ENCODE measurements at regions not wholly inside any gene's neighbourhood (a gene's known extent, or its start where the extent isn't known, plus 50 kb on each side); places are given as distances from the start of the nearest gene placed in this dataset.

DNA sequence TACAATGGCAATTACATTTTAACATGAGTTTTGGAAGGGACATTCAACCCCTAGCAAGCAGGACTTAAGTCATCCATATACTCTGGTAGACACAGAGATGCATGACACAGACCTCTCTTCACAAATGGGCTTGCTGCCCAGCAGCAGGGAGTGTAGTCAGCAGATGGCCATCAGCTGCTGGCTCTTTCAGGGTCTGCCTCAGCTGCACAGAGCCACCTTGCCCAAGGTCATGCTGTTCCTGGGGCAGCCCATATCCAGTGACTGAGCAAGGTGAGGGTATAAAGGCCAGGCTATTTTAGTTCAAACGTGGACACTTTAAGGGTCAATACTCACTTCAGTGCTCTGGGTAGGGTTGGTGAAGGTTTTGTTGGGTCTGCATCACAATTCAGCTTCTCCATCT, 58.3 kb upstream of the JDP2 start:
- TF ChIP-seq, protein P1, sequence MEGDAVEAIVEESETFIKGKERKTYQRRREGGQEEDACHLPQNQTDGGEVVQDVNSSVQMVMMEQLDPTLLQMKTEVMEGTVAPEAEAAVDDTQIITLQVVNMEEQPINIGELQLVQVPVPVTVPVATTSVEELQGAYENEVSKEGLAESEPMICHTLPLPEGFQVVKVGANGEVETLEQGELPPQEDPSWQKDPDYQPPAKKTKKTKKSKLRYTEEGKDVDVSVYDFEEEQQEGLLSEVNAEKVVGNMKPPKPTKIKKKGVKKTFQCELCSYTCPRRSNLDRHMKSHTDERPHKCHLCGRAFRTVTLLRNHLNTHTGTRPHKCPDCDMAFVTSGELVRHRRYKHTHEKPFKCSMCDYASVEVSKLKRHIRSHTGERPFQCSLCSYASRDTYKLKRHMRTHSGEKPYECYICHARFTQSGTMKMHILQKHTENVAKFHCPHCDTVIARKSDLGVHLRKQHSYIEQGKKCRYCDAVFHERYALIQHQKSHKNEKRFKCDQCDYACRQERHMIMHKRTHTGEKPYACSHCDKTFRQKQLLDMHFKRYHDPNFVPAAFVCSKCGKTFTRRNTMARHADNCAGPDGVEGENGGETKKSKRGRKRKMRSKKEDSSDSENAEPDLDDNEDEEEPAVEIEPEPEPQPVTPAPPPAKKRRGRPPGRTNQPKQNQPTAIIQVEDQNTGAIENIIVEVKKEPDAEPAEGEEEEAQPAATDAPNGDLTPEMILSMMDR (IDR thresholded peaks at IDR 0.05; ENCODE audit: low read length), result no peak
- TF ChIP-seq EZH2phosphoT487 (IDR thresholded peaks at IDR 0.05; ENCODE audit: low read length), result no peak

All from MM.1S (cell line).